Endothelial cell of umbilical vein (primary cell): ENCODE measurements at regions not wholly inside any gene's neighbourhood (a gene's known extent, or its start where the extent isn't known, plus 50 kb on each side); places are given as distances from the start of the nearest gene placed in this dataset.

Experiments
- BruUV-seq: library from RNA; stranded (reverse); fragments of 400-500 nt; replicated peaks from 2 replicates; lab custom pipeline; 2021; lab: Mats Ljungman, UMichigan
- CTCF ChIA-PET: fragments of 300-600, 350-600 bp; sonication (Branson Sonifier 250); formaldehyde crosslinking; loops from one replicate; lab custom pipeline; 2021; ENCODE audit warnings: antibody characterized with exemption, inconsistent platforms; lab: Charles Lee
- POLR2A ChIA-PET: fragments of 300-600, 350-600 bp; sonication (Branson Sonifier 250); formaldehyde crosslinking; loops from one replicate; lab custom pipeline; 2021; ENCODE audit warnings: antibody characterized with exemption, inconsistent platforms; lab: Charles Lee
- DNase-seq: peaks from one replicate; pipeline ENCODE4 v3.0.0-alpha.2; 2011; ENCODE audit warnings: low read depth, low spot score
- FAIRE-seq: peaks from 2 replicates; lab custom pipeline; 2011; peaks lifted over from hg19 to GRCh38; lab: Jason Lieb, UNC
- H2AFZ ChIP-seq: 2 replicates; pipeline ENCODE4 v1.6.0; 2012; ENCODE audit warnings: low read depth, low read length, control low read depth, inconsistent platforms
- H3K27ac ChIP-seq: 2 replicates; pipeline ENCODE4 v1.5.1; 2011; ENCODE audit warnings: low read depth, mild to moderate bottlenecking, control low read depth, low read length, moderate library complexity; ENCODE audit not compliant: insufficient read depth
- H3K27me3 ChIP-seq, 2 experiments: 2 replicates each; pipeline versions ENCODE4 v1.6.0 to v1.6.1; 2011; ENCODE audit warnings: low read length in 2 of 2, mixed read lengths in 1 of 2; ENCODE audit not compliant: control insufficient read depth in 2 of 2, insufficient read depth in 2 of 2
- H3K36me3 ChIP-seq, 2 experiments: 2 replicates in 1 of 2; 3 replicates in 1 of 2; pipeline ENCODE4 v1.5.1; 2011; ENCODE audit warnings: low read length in 2 of 2, mild to moderate bottlenecking in 1 of 2, moderate library complexity in 1 of 2; ENCODE audit not compliant: control insufficient read depth in 2 of 2, insufficient read depth in 2 of 2; ENCODE audit errors: extremely low read depth in 1 of 2
- H3K4me1 ChIP-seq: 3 replicates; pipeline ENCODE4 v1.5.1; 2011; ENCODE audit warnings: mild to moderate bottlenecking, low read length; ENCODE audit not compliant: control insufficient read depth, insufficient read depth; ENCODE audit errors: extremely low read depth
- H3K4me2 ChIP-seq: 2 replicates; pipeline ENCODE4 v1.6.1; 2011; ENCODE audit warnings: low read length, control low read depth, mixed read lengths; ENCODE audit not compliant: insufficient read depth
- H3K4me3 ChIP-seq, 3 experiments: fragments of 200-600 bp in 1 of 3; sonication (generic), shearing (Covaris generic) in 1 of 3; replicated peaks in 1 of 3; 2 replicates each; pipeline ENCODE4 v1.5.1; 2011 to 2016; ENCODE audit warnings: control low read depth in 3 of 3, low read length in 3 of 3, mild to moderate bottlenecking in 2 of 3, inconsistent platforms in 1 of 3, low read depth in 1 of 3, moderate library complexity in 1 of 3; ENCODE audit not compliant: insufficient read depth in 1 of 3
- H3K79me2 ChIP-seq: 2 replicates; pipeline ENCODE4 v1.6.0; 2012; ENCODE audit warnings: low read length, inconsistent platforms; ENCODE audit not compliant: control insufficient read depth, insufficient read depth
- H3K9ac ChIP-seq: replicated peaks from 2 replicates; pipeline ENCODE3; 2011; ENCODE audit warnings: low read length, control low read depth; ENCODE audit not compliant: insufficient read depth; ENCODE audit errors: extremely low read depth
- H3K9me1 ChIP-seq: replicated peaks from 3 replicates; pipeline ENCODE4 v1.6.0; 2011; ENCODE audit warnings: mild to moderate bottlenecking, low read length; ENCODE audit not compliant: control insufficient read depth, insufficient read depth; ENCODE audit errors: extremely low read depth
- H3K9me3 ChIP-seq: replicated peaks from 2 replicates; pipeline ENCODE4 v1.5.1; 2012; ENCODE audit warnings: low read length, inconsistent platforms; ENCODE audit not compliant: control insufficient read depth, insufficient read depth
- H4K20me1 ChIP-seq: replicated peaks from 2 replicates; pipeline ENCODE3; 2011; ENCODE audit warnings: mild to moderate bottlenecking, low read length; ENCODE audit not compliant: control insufficient read depth, insufficient read depth; ENCODE audit errors: extremely low read depth
- CTCF ChIP-seq, 2 donors: IDR thresholded peaks; 1 replicate in 1 of 2; 2 replicates in 1 of 2; pipeline ENCODE4 v1.5.1; 2011; ENCODE audit warnings: low read length in 2 of 2, mild to moderate bottlenecking in 2 of 2, moderate library complexity in 2 of 2, control low read depth in 1 of 2, inconsistent platforms in 1 of 2, low read depth in 1 of 2; ENCODE audit not compliant: insufficient read depth in 1 of 2; ENCODE audit errors: extremely low read depth in 1 of 2
- EZH2 ChIP-seq: IDR thresholded peaks from 2 replicates; pipeline ENCODE4 v1.6.1; 2012; ENCODE audit warnings: borderline replicate concordance, low read depth, mild to moderate bottlenecking, moderate library complexity, low read length, inconsistent platforms; ENCODE audit not compliant: severe bottlenecking
- FOS ChIP-seq: IDR thresholded peaks from 2 replicates; pipeline ENCODE4 v1.6.1; 2011; ENCODE audit warnings: mild to moderate bottlenecking, low read length, moderate library complexity, borderline replicate concordance; ENCODE audit not compliant: insufficient read depth
- GATA2 ChIP-seq: IDR thresholded peaks from 2 replicates; pipeline ENCODE4 v1.7.0; 2011; ENCODE audit warnings: low read depth, mild to moderate bottlenecking, moderate library complexity, mixed read lengths, low read length; ENCODE audit not compliant: insufficient read length, insufficient read depth
- JUN ChIP-seq: IDR thresholded peaks from 2 replicates; pipeline ENCODE4 v1.6.1; 2011; ENCODE audit warnings: borderline replicate concordance, low read depth; ENCODE audit not compliant: insufficient read length, insufficient read depth
- MAX ChIP-seq: IDR thresholded peaks from 2 replicates; pipeline ENCODE4 v1.6.1; 2011; ENCODE audit not compliant: insufficient read depth, insufficient read length
- MYC ChIP-seq: IDR thresholded peaks from one replicate; pipeline ENCODE4 v1.6.1; 2011; ENCODE audit warnings: mild to moderate bottlenecking, low read depth, low read length
- POLR2A ChIP-seq: IDR thresholded peaks from 2 replicates; pipeline ENCODE4 v1.6.1; 2012; ENCODE audit warnings: low read depth, mild to moderate bottlenecking, control low read depth, low read length
- POLR2AphosphoS5 ChIP-seq: IDR thresholded peaks from 2 replicates; pipeline ENCODE4 v1.6.1; 2012; ENCODE audit warnings: low read depth, mild to moderate bottlenecking, control low read depth, low read length, moderate library complexity; ENCODE audit not compliant: insufficient read depth
- dilution Hi-C: fragments of 300-500 bp; cut with MboI; formaldehyde crosslinking; loops from one replicate; pipeline ENCODE4 v1.15.0; 2019; ENCODE audit warnings: low sequenced_read_pairs; ENCODE audit not compliant: extremely low pct_ligation_motif_present
- intact Hi-C: fragments of 100-400 bp; cut with micrococcal nuclease; formaldehyde crosslinking; loops from one replicate; pipeline ENCODE4 v1.10.0; 2022

- Histone ChIP-seq H3K27me3 (peaks cover 0 to 2% of the 10 kb centered on the region in 2 experiments), H2AFZ (no peak overlapping the region), H3K4me1 (no peaks in the 10 kb centered on the region), H3K9ac (no peak overlapping the region), H3K27ac (no peak overlapping the region), H3K4me2 (no peak overlapping the region), H3K9me1 (no peaks in the 10 kb centered on the region), H3K4me3 (no peak overlapping the region), H4K20me1 (no peaks in the 10 kb centered on the region), H3K36me3 (no peaks in the 10 kb centered on the region), H3K9me3 (no peaks in the 10 kb centered on the region), H3K79me2 (no peaks in the 10 kb centered on the region)
- FAIRE-seq (no peak), DNase-seq (no peak)
- ChIA-PET CTCF (no interaction called here), POLR2A (no interaction called here)
- intact Hi-C loops: no loop called here
- BruUV-seq: no TSS peak
- TF ChIP-seq MAX (no peak), CTCF (IDR thresholded peaks at IDR 0.05; ENCODE audit: extremely low read depth in 1 of 2, insufficient read depth in 1 of 2, low read depth in 1 of 2, low read length in 2 of 2) (no peak), POLR2AphosphoS5 (no peak), JUN (no peak), EZH2 (no peak), POLR2A (no peak), MYC (no peak), GATA2 (no peak), FOS (no peak)
- dilution Hi-C loops: no loop called here
Measured at GRCh38 chr16:64308721-64309120, 813.1 kb downstream of the CDH11 start.
